HFF-Myc (cell line): ENCODE measurements at regions not wholly inside any gene's neighbourhood (a gene's known extent, or its start where the extent isn't known, plus 50 kb on each side); places are given as distances from the start of the nearest gene placed in this dataset.

ENCODE experiments used
- DNase-seq: peaks from one replicate; pipeline ENCODE4 v3.0.0-alpha.2; 2011; ENCODE audit warnings: low read depth; ENCODE audit errors: extremely low read depth
- H3K4me3 ChIP-seq: replicated peaks from 2 replicates; pipeline ENCODE4 v1.5.1; 2011; ENCODE audit warnings: low read depth, mild to moderate bottlenecking, control low read depth, low read length
- CTCF ChIP-seq: IDR thresholded peaks from 2 replicates; pipeline ENCODE4 v1.5.1; 2012; ENCODE audit warnings: mild to moderate bottlenecking, low read depth, low read length, control low read depth; ENCODE audit errors: missing control alignments

DNA sequence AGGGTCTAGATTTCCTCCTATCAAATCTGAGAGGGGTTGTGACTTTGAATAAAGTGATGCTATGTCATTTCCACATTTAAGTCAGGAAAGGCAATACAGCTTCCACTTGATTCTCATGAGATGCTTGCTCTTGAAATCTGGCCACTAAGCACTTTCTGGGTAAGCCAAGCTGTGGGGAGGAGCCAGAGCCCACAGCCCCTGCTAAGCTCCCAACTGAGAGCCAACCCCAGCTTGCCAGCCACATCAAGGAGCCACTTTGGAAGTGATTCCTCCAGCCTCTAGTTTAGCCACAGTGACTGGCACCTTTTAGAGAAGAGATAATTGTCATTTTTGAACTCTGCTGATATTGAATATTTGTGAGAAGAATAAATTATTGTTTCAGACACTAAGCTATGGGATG, 1441.5 kb upstream of the IGFBP7 start:
- DNase-seq: no peak

GRCh38 chr4:58543465-58543864, 1433.3 kb upstream of the IGFBP7 start:
- TF ChIP-seq CTCF: no peak

More for the DNA sequence above, 1441.5 kb upstream of the IGFBP7 start:
- TF ChIP-seq CTCF: no peak
- no peak overlapping the region for H3K4me3 ChIP-seq

GRCh38 chr4:58541926-58542325, 1431.7 kb upstream of the IGFBP7 start:
- DNase-seq: no peak
- no peak for TF ChIP-seq CTCF
- H3K4me3 ChIP-seq: no peak overlapping the region

More at GRCh38 chr4:58543465-58543864, 1433.3 kb upstream of the IGFBP7 start:
- DNase-seq: no peak
- no peak overlapping the region for H3K4me3 ChIP-seq

- no peak for TF ChIP-seq CTCF
- no peak overlapping the region for H3K4me3 ChIP-seq
- DNase-seq: no peak
Measured at GRCh38 chr4:58522765-58523382, 1412.7 kb upstream of the IGFBP7 start.

DNA sequence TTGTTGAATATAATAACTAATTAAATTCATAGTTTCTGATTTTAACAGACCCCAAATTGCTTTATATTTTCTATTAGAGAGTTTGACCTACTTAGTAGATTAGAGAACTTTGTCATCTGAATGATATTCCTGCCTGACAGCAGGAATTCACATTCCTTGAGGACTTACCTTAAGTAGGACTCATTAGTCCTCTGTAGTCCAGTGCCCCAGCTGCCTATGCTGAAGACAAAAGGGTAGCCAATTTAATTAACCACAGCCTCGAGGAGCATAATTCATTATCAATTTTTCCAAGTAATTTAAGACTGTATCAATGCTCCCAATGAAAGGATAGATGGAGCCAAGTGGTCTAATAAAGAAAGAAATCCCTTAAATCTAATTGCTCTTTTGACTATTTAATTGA, 1405.0 kb upstream of the IGFBP7 start:
- H3K4me3 ChIP-seq: no peak overlapping the region
- no peak for TF ChIP-seq CTCF
- DNase-seq: no peak

DNA sequence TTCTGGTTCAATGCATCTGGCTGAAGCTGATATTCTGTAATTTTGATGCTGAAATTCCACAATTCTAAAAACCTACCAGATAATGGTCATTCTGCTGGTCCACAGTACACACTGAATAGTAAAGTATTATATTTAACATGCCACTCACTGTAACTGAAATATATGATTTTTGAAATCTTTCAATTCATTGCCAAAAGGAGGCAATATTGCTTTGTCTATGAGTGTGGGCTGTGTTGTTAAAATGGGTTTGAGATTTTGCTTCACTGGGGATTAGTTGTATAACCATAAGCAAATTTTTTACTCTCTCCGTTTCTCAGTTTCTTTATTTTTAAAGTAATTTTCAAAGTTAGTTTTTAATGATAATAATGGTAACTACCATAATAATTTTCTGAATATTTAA, 1404.1 kb upstream of the IGFBP7 start:
- DNase-seq: no peak
- H3K4me3 ChIP-seq: no peak overlapping the region
- no peak for TF ChIP-seq CTCF

DNA sequence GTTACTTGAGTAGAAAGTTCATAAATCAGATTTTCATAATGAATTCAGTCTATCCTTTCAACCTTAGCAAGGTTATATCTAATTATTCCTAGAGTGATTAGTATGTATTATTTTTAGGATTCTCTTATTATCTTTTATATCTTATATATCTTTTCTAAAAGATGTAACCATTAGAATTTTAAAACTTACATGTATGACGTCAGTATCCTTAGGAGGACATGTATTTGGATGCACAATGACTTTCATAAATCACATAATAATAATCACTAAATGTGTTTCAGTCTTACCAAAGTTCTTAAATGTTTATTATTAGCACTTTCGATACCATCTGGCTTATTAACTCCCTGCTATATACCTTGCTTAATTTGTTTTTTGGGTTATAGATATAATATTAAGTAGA, 1400.5 kb upstream of the IGFBP7 start:
- no peak for TF ChIP-seq CTCF
- H3K4me3 ChIP-seq: no peak overlapping the region
- DNase-seq: no peak
